OCI-LY3 (cell line): ENCODE measurements at regions not wholly inside any gene's neighbourhood (a gene's known extent, or its start where the extent isn't known, plus 50 kb on each side); places are given as distances from the start of the nearest gene placed in this dataset.

Experiments
- CTCF ChIP-seq: fragments of 200-600, 300-600 bp; sonication (generic); IDR thresholded peaks from 2 replicates; pipeline ENCODE4 v1.5.1; 2014; ENCODE audit warnings: antibody characterized with exemption, low read length, low read depth
- EZH2phosphoT487 ChIP-seq: fragments of 200-600 bp; shearing (Covaris generic); IDR thresholded peaks from 2 replicates; pipeline ENCODE4 v1.6.1; 2018; ENCODE audit warnings: antibody characterized with exemption, mixed run types, low read depth

GRCh38 chr10:61828788-61829187, 72.7 kb upstream of the ARID5B start:
- no peak for TF ChIP-seq EZH2phosphoT487
- TF ChIP-seq CTCF: no peak
